Neural progenitor cell (in vitro differentiated cells): ENCODE measurements at regions not wholly inside any gene's neighbourhood (a gene's known extent, or its start where the extent isn't known, plus 50 kb on each side); places are given as distances from the start of the nearest gene placed in this dataset.

Source experiments
- DNase-seq: peaks from one replicate; pipeline ENCODE4 v3.0.0-alpha.2; 2016; ENCODE audit warnings: low spot score
- H2AFZ ChIP-seq: fragments of 200-600 bp; sonication (generic); replicated peaks from 2 replicates; pipeline ENCODE4 v1.6.1; 2016; ENCODE audit warnings: antibody characterized with exemption
- H3F3A ChIP-seq: fragments of 200-600 bp; sonication (generic); 2 replicates; pipeline ENCODE4 v1.6.1; 2016; ENCODE audit warnings: antibody characterized with exemption, low read depth
- H3K27ac ChIP-seq: fragments of 200-600 bp; sonication (generic); 2 replicates; pipeline ENCODE4 v1.5.1; 2016; ENCODE audit warnings: mild to moderate bottlenecking
- H3K27me3 ChIP-seq: fragments of 200-600 bp; sonication (generic); 2 replicates; pipeline ENCODE4 v1.6.1; 2016; ENCODE audit warnings: mild to moderate bottlenecking, moderate library complexity
- H3K36me3 ChIP-seq: fragments of 200-600 bp; sonication (generic); 2 replicates; pipeline ENCODE4 v1.5.1; 2016
- H3K4me1 ChIP-seq: fragments of 200-600 bp; sonication (generic); 2 replicates; pipeline ENCODE4 v1.6.1; 2016; ENCODE audit warnings: mixed run types
- H3K4me2 ChIP-seq: fragments of 200-600 bp; sonication (generic); 2 replicates; pipeline ENCODE4 v1.6.1; 2016
- H3K4me3 ChIP-seq: fragments of 200-600 bp; sonication (generic); 2 replicates; pipeline ENCODE4 v1.5.1; 2016
- H3K79me2 ChIP-seq: fragments of 200-600 bp; sonication (generic); 2 replicates; pipeline ENCODE4 v1.6.1; 2016; ENCODE audit warnings: low read depth
- H3K9ac ChIP-seq: fragments of 200-600 bp; sonication (generic); 2 replicates; pipeline ENCODE4 v1.6.1; 2016
- H3K9me3 ChIP-seq: fragments of 200-600 bp; sonication (generic); 2 replicates; pipeline ENCODE4 v1.5.1; 2016; ENCODE audit warnings: low read depth
- H4K20me1 ChIP-seq: fragments of 200-600 bp; sonication (generic); 2 replicates; pipeline ENCODE4 v1.6.1; 2016; ENCODE audit warnings: low read depth
- H3K27ac Mint-ChIP-seq: 3 replicates; pipeline ENCODE4 v1.8.0; 2021; ENCODE audit warnings: mixed read lengths
- H3K27me3 Mint-ChIP-seq: 2 replicates; pipeline ENCODE4 v1.8.0; 2022; ENCODE audit warnings: low read depth, mild to moderate bottlenecking, inconsistent platforms, moderate library complexity, mixed read lengths; ENCODE audit not compliant: insufficient read depth
- H3K36me3 Mint-ChIP-seq: 3 replicates; pipeline ENCODE4 v1.8.0; 2021; ENCODE audit warnings: mixed read lengths
- H3K4me1 Mint-ChIP-seq: 3 replicates; pipeline ENCODE4 v1.8.0; 2021; ENCODE audit warnings: mixed read lengths
- H3K4me3 Mint-ChIP-seq: 3 replicates; pipeline ENCODE4 v1.8.0; 2021; ENCODE audit warnings: mild to moderate bottlenecking, moderate library complexity, mixed read lengths
- H3K9me3 Mint-ChIP-seq: 3 replicates; pipeline ENCODE4 v1.8.0; 2020; ENCODE audit warnings: mixed read lengths
- CTCF ChIP-seq: fragments of 200-600 bp; sonication (generic); IDR thresholded peaks from 2 replicates; pipeline ENCODE4 v1.5.1; 2017; ENCODE audit warnings: antibody characterized with exemption, mild to moderate bottlenecking
- EZH2 ChIP-seq: fragments of 200-600 bp; sonication (generic); IDR thresholded peaks from 2 replicates; pipeline ENCODE4 v1.6.1; 2017; ENCODE audit warnings: antibody characterized with exemption, mild to moderate bottlenecking, moderate library complexity
- EZH2phosphoT487 ChIP-seq: fragments of 200-600 bp; sonication (generic); IDR thresholded peaks from 2 replicates; pipeline ENCODE4 v1.6.1; 2017; ENCODE audit warnings: antibody characterized with exemption

DNA sequence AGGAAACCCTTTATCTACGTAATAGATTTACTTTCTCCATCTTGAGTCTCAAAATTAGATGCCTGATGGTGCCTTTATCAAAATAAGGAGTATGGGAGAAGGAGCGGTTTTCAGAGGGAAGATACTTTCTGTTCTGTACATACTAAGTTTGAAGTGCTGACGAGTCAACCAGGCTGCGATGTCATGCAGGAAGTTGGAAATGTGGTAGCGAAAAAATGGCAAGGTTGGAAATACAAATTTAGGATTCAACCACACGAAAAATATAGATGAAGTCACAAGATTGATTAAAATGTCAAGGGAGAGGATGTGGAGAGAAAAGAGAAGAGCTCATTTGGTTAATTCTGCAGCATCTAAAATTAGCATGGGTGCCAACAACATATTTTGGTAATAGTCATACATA is 129.5 kb downstream of the FOXD1 start:
- Histone ChIP-seq H3K79me2 (no peaks in the 10 kb centered on the region), H3F3A (no peaks in the 10 kb centered on the region), H4K20me1 (no peaks in the 10 kb centered on the region), H3K9ac (no peak overlapping the region), H3K27me3 (peaks cover 12% of the 10 kb centered on the region), H3K4me2 (no peak overlapping the region), H3K27ac (no peak overlapping the region), H3K4me1 (no peaks in the 10 kb centered on the region), H3K9me3 (no peaks in the 10 kb centered on the region), H3K4me3 (no peak overlapping the region), H2AFZ (no peak overlapping the region), H3K36me3 (no peaks in the 10 kb centered on the region)
- Mint-ChIP-seq H3K36me3 (no peaks in the 10 kb centered on the region), H3K4me3 (no peak overlapping the region), H3K27ac (no peak overlapping the region), H3K9me3 (no peaks in the 10 kb centered on the region), H3K4me1 (peaks cover 4% of the 10 kb centered on the region), H3K27me3 (no peaks in the 10 kb centered on the region)
- no peak for DNase-seq
- no peak for TF ChIP-seq CTCF
- no peak for TF ChIP-seq EZH2
- no peak for TF ChIP-seq EZH2phosphoT487

- H3F3A ChIP-seq: no peaks in the 10 kb centered on the region
- H2AFZ ChIP-seq: no peak overlapping the region
- H3K9me3 Mint-ChIP-seq: no peaks in the 10 kb centered on the region
- H3K4me3 ChIP-seq: no peak overlapping the region
- no peak overlapping the region for H3K9ac ChIP-seq
- H3K36me3 ChIP-seq: no peaks in the 10 kb centered on the region
- no peaks in the 10 kb centered on the region for H3K36me3 Mint-ChIP-seq
- peaks cover 2% of the 10 kb centered on the region for H3K27me3 Mint-ChIP-seq
- TF ChIP-seq EZH2 (no peak), CTCF (no peak), EZH2phosphoT487 (no peak)
- no peaks in the 10 kb centered on the region for H3K9me3 ChIP-seq
- H3K27ac ChIP-seq: no peak overlapping the region
- peaks cover 19% of the 10 kb centered on the region for H3K27me3 ChIP-seq
- peaks cover 4% of the 10 kb centered on the region for H3K4me1 Mint-ChIP-seq
- H3K4me2 ChIP-seq: no peak overlapping the region
- DNase-seq: no peak
- H4K20me1 ChIP-seq: no peaks in the 10 kb centered on the region
- H3K4me1 ChIP-seq: no peaks in the 10 kb centered on the region
- no peaks in the 10 kb centered on the region for H3K79me2 ChIP-seq
- H3K4me3 Mint-ChIP-seq: no peak overlapping the region
- no peak overlapping the region for H3K27ac Mint-ChIP-seq
Observed at GRCh38 chr5:73318308-73318719, 130.3 kb downstream of the FOXD1 start.

DNA sequence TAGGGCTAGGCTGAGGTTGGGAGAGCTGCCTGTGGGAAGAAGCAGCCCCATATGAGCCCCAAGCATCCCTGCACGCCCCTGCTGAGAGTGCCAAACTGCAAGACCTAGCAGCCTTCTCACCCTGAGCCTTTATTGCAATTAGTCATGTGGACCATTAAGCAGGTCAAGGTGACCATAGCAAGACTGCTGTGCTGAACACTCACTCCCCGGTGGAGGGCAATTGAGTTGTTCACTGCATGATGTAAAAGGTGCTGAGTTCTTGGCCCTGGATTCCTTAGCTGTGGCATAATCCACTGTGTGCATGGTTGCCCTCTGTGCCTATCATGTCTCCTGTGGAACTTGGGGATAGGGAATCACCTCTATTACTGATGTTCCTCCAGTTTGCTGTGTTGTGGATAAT is 131.1 kb downstream of the FOXD1 start:
- no peaks in the 10 kb centered on the region for H3K79me2 ChIP-seq
- Mint-ChIP-seq H3K27me3 (peaks cover 5% of the 10 kb centered on the region), H3K4me1 (peaks cover 4% of the 10 kb centered on the region), H3K36me3 (no peaks in the 10 kb centered on the region), H3K4me3 (no peak overlapping the region), H3K9me3 (no peaks in the 10 kb centered on the region), H3K27ac (no peak overlapping the region)
- H2AFZ ChIP-seq: no peak overlapping the region
- peaks cover under 1% of the 10 kb centered on the region for H3F3A ChIP-seq
- no peaks in the 10 kb centered on the region for H3K36me3 ChIP-seq
- no peak overlapping the region for H3K9ac ChIP-seq
- H3K4me3 ChIP-seq: no peak overlapping the region
- H3K27ac ChIP-seq: no peak overlapping the region
- no peak for DNase-seq
- no peaks in the 10 kb centered on the region for H3K9me3 ChIP-seq
- no peaks in the 10 kb centered on the region for H3K4me1 ChIP-seq
- H4K20me1 ChIP-seq: no peaks in the 10 kb centered on the region
- H3K4me2 ChIP-seq: no peak overlapping the region
- peaks cover 27% of the 10 kb centered on the region for H3K27me3 ChIP-seq
- no peak for TF ChIP-seq EZH2phosphoT487
- no peak for TF ChIP-seq CTCF
- no peak for TF ChIP-seq EZH2
